HEK293T (cell line): ENCODE measurements at regions not wholly inside any gene's neighbourhood (a gene's known extent, or its start where the extent isn't known, plus 50 kb on each side); places are given as distances from the start of the nearest gene placed in this dataset.

Source experiments
- CTCF ChIA-PET: fragments of 350-600 bp; formaldehyde crosslinking; extraction: SDS; loops from one replicate; lab custom pipeline; 2021; ENCODE audit warnings: antibody characterized with exemption, inconsistent platforms; lab: Yijun Ruan, JAX
- POLR2A ChIA-PET: fragments of 350-600 bp; formaldehyde crosslinking; extraction: SDS; loops from one replicate; lab custom pipeline; 2020; ENCODE audit warnings: antibody characterized with exemption, inconsistent platforms; lab: Yijun Ruan, JAX
- DNase-seq: peaks from one replicate; pipeline ENCODE4 v3.0.0; 2012; ENCODE audit warnings: mixed read lengths; ENCODE audit errors: extremely low spot score
- ARNT ChIP-seq: fragments of 450-650 bp; IDR thresholded peaks from 2 replicates; pipeline ENCODE4 v1.6.1; 2017; ENCODE audit warnings: mild to moderate bottlenecking
- BHLHE40 ChIP-seq: fragments of 450-650 bp; IDR thresholded peaks from 2 replicates; pipeline ENCODE4 v1.6.1; 2016; ENCODE audit warnings: mild to moderate bottlenecking, moderate library complexity, borderline replicate concordance
- CTBP1 ChIP-seq: fragments of 450-650 bp; IDR thresholded peaks from 2 replicates; pipeline ENCODE4 v1.6.1; 2016; ENCODE audit warnings: borderline replicate concordance
- ELF4 ChIP-seq: fragments of 450-650 bp; IDR thresholded peaks from 2 replicates; pipeline ENCODE4 v1.6.1; 2017; ENCODE audit warnings: antibody characterized with exemption
- FOXA1 ChIP-seq: fragments of 450-650 bp; IDR thresholded peaks from 2 replicates; pipeline ENCODE4 v1.6.1; 2016; ENCODE audit warnings: mild to moderate bottlenecking
- FOXK2 ChIP-seq: fragments of 450-650 bp; IDR thresholded peaks from 2 replicates; pipeline ENCODE4 v1.6.1; 2016; ENCODE audit warnings: mild to moderate bottlenecking
- FOXM1 ChIP-seq: fragments of 450-650 bp; IDR thresholded peaks from 2 replicates; pipeline ENCODE4 v1.6.1; 2017; ENCODE audit warnings: mild to moderate bottlenecking, borderline replicate concordance
- HDGF ChIP-seq: fragments of 450-650 bp; IDR thresholded peaks from 2 replicates; pipeline ENCODE4 v1.6.1; 2017; ENCODE audit warnings: antibody characterized with exemption, borderline replicate concordance
- L3MBTL2 ChIP-seq: fragments of 450-650 bp; conservative IDR thresholded peaks from 2 replicates; pipeline ENCODE4 v1.6.1; 2016; ENCODE audit warnings: mild to moderate bottlenecking
- LEF1 ChIP-seq: fragments of 450-650 bp; IDR thresholded peaks from 2 replicates; pipeline ENCODE4 v1.6.1; 2017; ENCODE audit warnings: mild to moderate bottlenecking, borderline replicate concordance
- NFRKB ChIP-seq: fragments of 450-650 bp; IDR thresholded peaks from 2 replicates; pipeline ENCODE4 v1.6.1; 2016; ENCODE audit warnings: mild to moderate bottlenecking, moderate library complexity
- PKNOX1 ChIP-seq: fragments of 450-650 bp; IDR thresholded peaks from 2 replicates; pipeline ENCODE4 v1.6.1; 2016
- SP1 ChIP-seq: fragments of 450-650 bp; IDR thresholded peaks from 2 replicates; pipeline ENCODE4 v1.6.1; 2017
- SUZ12 ChIP-seq: fragments of 450-650 bp; IDR thresholded peaks from 2 replicates; pipeline ENCODE4 v1.6.1; 2016; ENCODE audit warnings: mild to moderate bottlenecking
- TARDBP ChIP-seq: fragments of 450-650 bp; IDR thresholded peaks from 2 replicates; pipeline ENCODE4 v1.6.1; 2016
- ZNF384 ChIP-seq: fragments of 450-650 bp; IDR thresholded peaks from 2 replicates; pipeline ENCODE4 v1.6.1; 2016

GRCh38 chr18:25710981-25711380, 359.0 kb upstream of the ZNF521 start:
- POLR2A ChIA-PET, result no interaction called here
- CTCF ChIA-PET, result no interaction called here
- no peak for TF ChIP-seq TARDBP
- DNase-seq, result no peak

GRCh38 chr18:25705650-25706049, 353.7 kb upstream of the ZNF521 start:
- no peak for TF ChIP-seq NFRKB
- no peak for TF ChIP-seq LEF1
- TF ChIP-seq FOXK2, result no peak
- TF ChIP-seq HDGF, result no peak
- no peak for TF ChIP-seq PKNOX1
- no peak for TF ChIP-seq FOXM1
- TF ChIP-seq ARNT, result no peak
- TF ChIP-seq TARDBP, result no peak
- TF ChIP-seq L3MBTL2, result no peak
- TF ChIP-seq SP1, result no peak
- CTCF ChIA-PET, result interaction anchor here (0.7 kb wide), 1 partner anchor 9 kb away, joined by 3 read pairs; no protein-coding TSS in a partner anchor
- POLR2A ChIA-PET, result no interaction called here
- DNase-seq, result no peak

- DNase-seq, result no peak
- TF ChIP-seq HDGF (no peak), FOXM1 (no peak), PKNOX1 (no peak), TARDBP (no peak), L3MBTL2 (no peak), ELF4 (no peak), SUZ12 (no peak), NFRKB (no peak), ZNF384 (no peak), FOXA1 (no peak), LEF1 (no peak), SP1 (no peak), ARNT (no peak)
- CTCF ChIA-PET, result interaction anchor here (0.6 kb wide), 1 partner anchor 362 kb away, joined by 3 read pairs; no protein-coding TSS in a partner anchor
- POLR2A ChIA-PET, result no interaction called here
Measured at GRCh38 chr18:25704494-25704893, 352.5 kb upstream of the ZNF521 start.

- DNase-seq, result no peak
- no peak for TF ChIP-seq NFRKB
- TF ChIP-seq FOXA1, result no peak
- no peak for TF ChIP-seq HDGF
- no peak for TF ChIP-seq ZNF384
- TF ChIP-seq ELF4, result no peak
- no peak for TF ChIP-seq SP1
- TF ChIP-seq TARDBP, result no peak
- no peak for TF ChIP-seq ARNT
- TF ChIP-seq BHLHE40, result no peak
- TF ChIP-seq SUZ12, result no peak
- no peak for TF ChIP-seq FOXK2
- CTCF ChIA-PET, result interaction anchor here (0.6 kb wide), 1 partner anchor 362 kb away, joined by 3 read pairs; no protein-coding TSS in a partner anchor
- POLR2A ChIA-PET, result no interaction called here
Measured at GRCh38 chr18:25704071-25704470, 352.1 kb upstream of the ZNF521 start.

- DNase-seq, result no peak
- POLR2A ChIA-PET, result no interaction called here
- CTCF ChIA-PET, result interaction anchor here (0.6 kb wide), 1 partner anchor 1753 kb away, joined by 3 read pairs; no protein-coding TSS in a partner anchor
- TF ChIP-seq CTBP1 (no peak), TARDBP (no peak), ZNF384 (no peak), ARNT (no peak), SUZ12 (no peak), LEF1 (no peak), BHLHE40 (no peak), PKNOX1 (no peak), SP1 (no peak), ELF4 (no peak), HDGF (no peak), FOXM1 (no peak), L3MBTL2 (no peak), NFRKB (no peak), FOXA1 (no peak), FOXK2 (no peak)
Measured at GRCh38 chr18:25701821-25702220, 349.9 kb upstream of the ZNF521 start.

GRCh38 chr18:25686960-25687500, 335.1 kb upstream of the ZNF521 start:
- ChIA-PET POLR2A (no interaction called here), CTCF (no interaction called here)
- TF ChIP-seq CTBP1, result no peak
- no peak for TF ChIP-seq HDGF
- TF ChIP-seq FOXM1, result no peak
- no peak for TF ChIP-seq SUZ12
- no peak for TF ChIP-seq ARNT
- TF ChIP-seq TARDBP, result no peak
- TF ChIP-seq FOXK2, result no peak
- TF ChIP-seq ELF4, result no peak
- TF ChIP-seq PKNOX1, result no peak
- TF ChIP-seq L3MBTL2, result no peak
- no peak for TF ChIP-seq LEF1
- TF ChIP-seq SP1, result no peak
- no peak for TF ChIP-seq ZNF384
- no peak for TF ChIP-seq NFRKB
- TF ChIP-seq BHLHE40, result no peak
- TF ChIP-seq FOXA1, result no peak
- no peak for DNase-seq
